ENCODE measurements at regions not wholly inside any gene's neighbourhood (a gene's known extent, or its start where the extent isn't known, plus 50 kb on each side); places are given as distances from the start of the nearest gene placed in this dataset.

DNA sequence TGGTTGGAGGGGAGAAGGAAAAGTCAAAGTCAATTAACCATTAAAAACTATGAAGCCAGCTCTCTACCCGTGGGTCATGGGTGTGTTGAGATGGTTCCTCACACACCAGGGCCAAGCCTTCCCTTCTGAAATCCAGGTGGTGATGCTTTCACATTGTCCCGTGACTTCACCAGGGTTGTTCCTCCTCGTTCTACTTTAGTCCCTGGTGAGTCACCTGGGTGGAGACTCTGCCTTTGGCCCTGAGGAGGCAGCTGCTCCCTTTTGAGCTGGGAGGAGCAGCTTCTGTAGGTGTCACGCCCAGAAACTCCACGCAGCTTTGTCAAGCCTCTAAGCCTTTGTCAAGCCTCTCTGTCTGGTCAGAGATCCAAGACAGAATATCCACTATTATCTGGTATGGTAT, 348.3 kb downstream of the BMP4 start:
- no peak for DNase-seq (ENCODE audit: extremely low spot score, unreplicated experiment)
- Mint-ChIP-seq H3K27ac (peak overlapping the region; percentile 92), H3K9me3 (peaks cover 9% of the 10 kb centered on the region), H3K27me3 (no peaks in the 10 kb centered on the region), H3K36me3 (no peaks in the 10 kb centered on the region), H3K4me3 (peak overlapping the region; percentile 37), H3K4me1 (ENCODE audit: unreplicated experiment) (peaks cover 2% of the 10 kb centered on the region)
- TF ChIP-seq, protein P1, sequence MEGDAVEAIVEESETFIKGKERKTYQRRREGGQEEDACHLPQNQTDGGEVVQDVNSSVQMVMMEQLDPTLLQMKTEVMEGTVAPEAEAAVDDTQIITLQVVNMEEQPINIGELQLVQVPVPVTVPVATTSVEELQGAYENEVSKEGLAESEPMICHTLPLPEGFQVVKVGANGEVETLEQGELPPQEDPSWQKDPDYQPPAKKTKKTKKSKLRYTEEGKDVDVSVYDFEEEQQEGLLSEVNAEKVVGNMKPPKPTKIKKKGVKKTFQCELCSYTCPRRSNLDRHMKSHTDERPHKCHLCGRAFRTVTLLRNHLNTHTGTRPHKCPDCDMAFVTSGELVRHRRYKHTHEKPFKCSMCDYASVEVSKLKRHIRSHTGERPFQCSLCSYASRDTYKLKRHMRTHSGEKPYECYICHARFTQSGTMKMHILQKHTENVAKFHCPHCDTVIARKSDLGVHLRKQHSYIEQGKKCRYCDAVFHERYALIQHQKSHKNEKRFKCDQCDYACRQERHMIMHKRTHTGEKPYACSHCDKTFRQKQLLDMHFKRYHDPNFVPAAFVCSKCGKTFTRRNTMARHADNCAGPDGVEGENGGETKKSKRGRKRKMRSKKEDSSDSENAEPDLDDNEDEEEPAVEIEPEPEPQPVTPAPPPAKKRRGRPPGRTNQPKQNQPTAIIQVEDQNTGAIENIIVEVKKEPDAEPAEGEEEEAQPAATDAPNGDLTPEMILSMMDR (conservative IDR thresholded peaks at IDR 0.05) = no peak

DNA sequence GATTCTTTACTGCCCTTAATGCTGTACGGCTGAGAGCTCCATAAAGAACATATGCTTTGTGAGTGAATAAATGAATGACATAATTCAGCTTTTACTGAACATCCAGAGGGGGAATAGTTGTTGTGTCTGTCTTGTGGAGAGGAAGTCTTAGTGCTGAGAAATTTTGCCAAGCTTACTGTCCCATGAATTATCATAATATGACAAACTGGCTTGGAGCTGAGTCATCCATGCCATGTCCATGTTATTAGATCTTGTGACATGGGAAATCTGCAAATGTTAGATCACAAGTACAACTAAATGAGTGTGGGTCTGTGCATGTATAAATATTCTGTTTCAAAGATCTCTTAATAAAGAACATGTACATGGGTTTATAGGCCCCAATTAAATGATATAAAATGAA, 350.4 kb downstream of the BMP4 start:
- peaks cover 13% of the 10 kb centered on the region for H3K9me3 Mint-ChIP-seq
- H3K27me3 Mint-ChIP-seq = peaks cover 4% of the 10 kb centered on the region
- no peaks in the 10 kb centered on the region for H3K36me3 Mint-ChIP-seq
- H3K4me1 Mint-ChIP-seq (ENCODE audit: unreplicated experiment) = peaks cover 4% of the 10 kb centered on the region
- no peak overlapping the region for H3K27ac Mint-ChIP-seq
- H3K4me3 Mint-ChIP-seq = no peak overlapping the region
- DNase-seq (ENCODE audit: extremely low spot score, unreplicated experiment) = no peak
- TF ChIP-seq, protein P1 (conservative IDR thresholded peaks at IDR 0.05) = no peak

DNA sequence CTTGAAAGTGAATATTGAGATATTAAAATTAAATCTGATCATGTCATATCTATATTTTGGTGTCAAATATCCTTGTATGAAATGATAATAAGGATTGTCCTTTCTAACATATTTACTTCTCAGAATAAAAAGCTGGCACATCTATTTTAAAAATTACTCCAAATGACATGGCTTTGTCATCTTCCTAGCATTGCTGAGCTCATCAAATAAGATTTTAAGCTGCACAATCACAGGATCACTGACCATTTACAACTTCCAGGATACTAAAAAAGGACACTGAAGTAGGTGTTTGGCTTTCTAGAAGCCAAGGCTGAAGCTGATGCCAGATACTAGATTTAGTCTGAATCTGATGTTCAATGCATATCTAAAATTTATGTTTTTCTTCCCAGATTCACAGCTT, 351.1 kb downstream of the BMP4 start:
- TF ChIP-seq, protein P1 (conservative IDR thresholded peaks at IDR 0.05) = no peak
- no peaks in the 10 kb centered on the region for H3K36me3 Mint-ChIP-seq
- peaks cover 4% of the 10 kb centered on the region for H3K4me1 Mint-ChIP-seq (ENCODE audit: unreplicated experiment)
- no peak overlapping the region for H3K4me3 Mint-ChIP-seq
- H3K9me3 Mint-ChIP-seq = peaks cover 13% of the 10 kb centered on the region
- no peak overlapping the region for H3K27ac Mint-ChIP-seq
- no peak for DNase-seq (ENCODE audit: extremely low spot score, unreplicated experiment)
- peaks cover 4% of the 10 kb centered on the region for H3K27me3 Mint-ChIP-seq

DNA sequence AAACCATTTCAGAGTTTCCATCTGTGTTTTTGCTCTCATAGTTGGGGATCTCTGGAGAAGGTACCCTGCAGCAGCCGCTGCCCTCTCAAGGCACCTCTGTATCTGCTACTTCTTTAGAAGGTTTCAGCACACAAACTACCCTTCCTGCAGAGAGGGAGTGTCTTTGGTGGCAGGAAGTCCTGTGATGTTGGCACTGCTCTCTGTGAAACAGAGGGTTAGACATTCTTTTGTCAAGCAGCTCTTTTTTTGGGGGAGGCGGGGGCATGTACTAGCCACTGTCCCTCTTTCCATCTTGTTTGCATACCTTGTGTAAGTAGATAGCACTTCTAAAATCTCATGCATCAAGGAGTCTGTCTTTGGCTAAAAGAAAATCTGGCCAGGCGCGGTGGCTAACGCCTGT, 352.6 kb downstream of the BMP4 start:
- Mint-ChIP-seq H3K36me3 (no peaks in the 10 kb centered on the region), H3K4me3 (no peak overlapping the region), H3K9me3 (peaks cover 13% of the 10 kb centered on the region), H3K4me1 (ENCODE audit: unreplicated experiment) (peaks cover 10% of the 10 kb centered on the region), H3K27ac (no peak overlapping the region), H3K27me3 (peaks cover 4% of the 10 kb centered on the region)
- DNase-seq (ENCODE audit: extremely low spot score, unreplicated experiment) = no peak
- TF ChIP-seq, protein P1 (conservative IDR thresholded peaks at IDR 0.05) = no peak

DNA sequence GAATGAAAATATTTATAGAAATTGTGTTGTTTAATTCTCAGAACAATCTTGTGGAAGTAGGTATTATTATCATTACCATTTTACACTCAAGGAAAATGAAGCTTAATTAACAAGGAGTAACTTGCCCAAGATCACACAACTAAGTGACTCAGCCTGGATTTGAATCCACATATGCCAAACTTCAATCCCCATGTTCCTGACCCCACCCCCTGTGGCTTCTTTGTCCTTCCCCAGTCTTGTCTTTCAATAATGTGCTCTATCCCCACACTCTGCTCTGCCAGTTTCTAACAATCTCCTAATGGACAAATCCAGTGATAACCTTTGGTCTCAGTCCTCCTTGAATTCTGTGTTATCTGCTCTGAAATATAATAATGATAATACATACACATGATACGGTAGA, 355.2 kb downstream of the BMP4 start:
- no peak overlapping the region for H3K27ac Mint-ChIP-seq
- H3K9me3 Mint-ChIP-seq = peaks cover 4% of the 10 kb centered on the region
- H3K27me3 Mint-ChIP-seq = peaks cover 4% of the 10 kb centered on the region
- peaks cover 10% of the 10 kb centered on the region for H3K4me1 Mint-ChIP-seq (ENCODE audit: unreplicated experiment)
- no peak overlapping the region for H3K4me3 Mint-ChIP-seq
- TF ChIP-seq, protein P1 (conservative IDR thresholded peaks at IDR 0.05) = no peak
- DNase-seq (ENCODE audit: extremely low spot score, unreplicated experiment) = no peak
- no peaks in the 10 kb centered on the region for H3K36me3 Mint-ChIP-seq
